Mucosa of descending colon (tissue), 3 donors: ENCODE measurements at regions not wholly inside any gene's neighbourhood (a gene's known extent, or its start where the extent isn't known, plus 50 kb on each side); places are given as distances from the start of the nearest gene placed in this dataset.
A peak's percentile ranks its signal among the peaks of the same experiment; 100 is the strongest.

Experiments used
- ATAC-seq: fragments of 200-7000 bp; cut with Tn5 transposase; one replicate; pipeline ENCODE4 v1.9.1; 2020; ENCODE audit warnings: mild to moderate bottlenecking, moderate library complexity
- DNase-seq, 3 donors: peaks; one replicate each; pipeline ENCODE4 v3.0.0-alpha.2; 2020
- H3K36me3 ChIP-seq: fragments of 200-600 bp; one replicate; pipeline ENCODE4 v1.8.0; 2021; ENCODE audit warnings: low read depth, mild to moderate bottlenecking
- H3K4me1 ChIP-seq: fragments of 200-600 bp; one replicate; pipeline ENCODE4 v1.8.0; 2021; ENCODE audit warnings: low read depth, mild to moderate bottlenecking
- H3K4me3 ChIP-seq: fragments of 200-600 bp; one replicate; pipeline ENCODE4 v1.8.0; 2021; ENCODE audit warnings: mild to moderate bottlenecking
- H3K9me3 ChIP-seq: fragments of 200-600 bp; one replicate; pipeline ENCODE4 v1.8.0; 2021; ENCODE audit warnings: mild to moderate bottlenecking
- intact Hi-C, 2 donors: fragments of 100-400 bp; cut with DNase I in 1 of 2; cut with micrococcal nuclease in 1 of 2; formaldehyde crosslinking; loops; one replicate each; pipeline versions ENCODE4 v1.11.0 to v1.11.1; 2022; cut with DNase I, micrococcal nuclease
- TF ChIP-seq, protein P1 (sequence below): fragments of 200-600 bp; IDR thresholded peaks from one replicate; pipeline ENCODE4 v1.8.0; 2022; ENCODE audit warnings: antibody characterized with exemption, mild to moderate bottlenecking
- donor health status: DM: no; HTN: no; CAD: no; lungs with moderate emphysema.
- donor health status: DM: no; HTN: no; CAD: no.
- donor health status: DM: no; HTN: yes; CAD: no.

DNA sequence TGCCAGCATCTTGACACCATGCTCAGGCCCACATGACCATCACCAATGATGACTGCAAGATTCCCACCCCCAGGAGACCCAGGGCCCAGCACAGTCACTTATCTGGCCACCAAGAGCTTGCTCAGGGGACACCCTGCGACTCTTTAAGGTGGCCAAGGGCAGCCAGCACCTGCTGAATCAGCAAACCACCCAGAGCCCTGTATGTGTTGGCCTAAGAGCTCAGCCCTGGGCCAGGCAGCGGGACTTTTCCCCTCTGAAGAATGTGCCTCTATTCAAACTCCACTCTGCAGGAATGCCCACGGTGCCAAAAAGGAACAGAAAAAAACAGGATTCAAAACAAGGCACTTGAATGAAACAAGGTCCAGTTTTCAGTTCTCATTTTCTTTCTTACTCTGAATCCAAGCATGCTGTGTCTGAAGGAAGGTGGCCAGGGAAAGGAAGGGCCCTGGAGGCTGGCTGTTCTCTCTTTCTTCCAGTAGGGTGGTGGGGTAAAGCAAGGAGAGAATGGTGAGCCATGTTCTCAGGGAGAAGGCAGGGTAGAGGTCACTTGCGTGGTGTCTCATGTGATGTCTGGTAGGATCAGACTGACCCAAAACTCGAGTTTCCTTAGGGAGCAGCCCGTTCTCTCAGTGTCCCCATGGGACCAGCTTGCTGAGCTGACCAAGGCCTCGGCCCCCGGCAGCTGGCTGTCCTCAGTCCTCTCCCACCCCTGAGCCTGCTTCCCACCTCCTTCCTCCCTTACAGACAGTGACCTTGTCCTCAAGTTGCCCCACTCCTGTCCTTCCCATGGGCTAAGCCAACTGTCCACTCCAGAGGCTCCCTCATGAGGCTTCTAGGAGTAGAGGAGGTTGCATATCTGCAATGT lies 150.0 kb downstream of the RNF152 start:
- TF ChIP-seq, protein P1, sequence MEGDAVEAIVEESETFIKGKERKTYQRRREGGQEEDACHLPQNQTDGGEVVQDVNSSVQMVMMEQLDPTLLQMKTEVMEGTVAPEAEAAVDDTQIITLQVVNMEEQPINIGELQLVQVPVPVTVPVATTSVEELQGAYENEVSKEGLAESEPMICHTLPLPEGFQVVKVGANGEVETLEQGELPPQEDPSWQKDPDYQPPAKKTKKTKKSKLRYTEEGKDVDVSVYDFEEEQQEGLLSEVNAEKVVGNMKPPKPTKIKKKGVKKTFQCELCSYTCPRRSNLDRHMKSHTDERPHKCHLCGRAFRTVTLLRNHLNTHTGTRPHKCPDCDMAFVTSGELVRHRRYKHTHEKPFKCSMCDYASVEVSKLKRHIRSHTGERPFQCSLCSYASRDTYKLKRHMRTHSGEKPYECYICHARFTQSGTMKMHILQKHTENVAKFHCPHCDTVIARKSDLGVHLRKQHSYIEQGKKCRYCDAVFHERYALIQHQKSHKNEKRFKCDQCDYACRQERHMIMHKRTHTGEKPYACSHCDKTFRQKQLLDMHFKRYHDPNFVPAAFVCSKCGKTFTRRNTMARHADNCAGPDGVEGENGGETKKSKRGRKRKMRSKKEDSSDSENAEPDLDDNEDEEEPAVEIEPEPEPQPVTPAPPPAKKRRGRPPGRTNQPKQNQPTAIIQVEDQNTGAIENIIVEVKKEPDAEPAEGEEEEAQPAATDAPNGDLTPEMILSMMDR = no peak
- no peak for DNase-seq
- ATAC-seq = peak; percentile 11
- H3K4me3 ChIP-seq = no peak overlapping the region
- no peaks in the 10 kb centered on the region for H3K9me3 ChIP-seq
- H3K4me1 ChIP-seq = peaks cover 12% of the 10 kb centered on the region
- H3K36me3 ChIP-seq = no peaks in the 10 kb centered on the region
- intact Hi-C loops = no loop called here

DNA sequence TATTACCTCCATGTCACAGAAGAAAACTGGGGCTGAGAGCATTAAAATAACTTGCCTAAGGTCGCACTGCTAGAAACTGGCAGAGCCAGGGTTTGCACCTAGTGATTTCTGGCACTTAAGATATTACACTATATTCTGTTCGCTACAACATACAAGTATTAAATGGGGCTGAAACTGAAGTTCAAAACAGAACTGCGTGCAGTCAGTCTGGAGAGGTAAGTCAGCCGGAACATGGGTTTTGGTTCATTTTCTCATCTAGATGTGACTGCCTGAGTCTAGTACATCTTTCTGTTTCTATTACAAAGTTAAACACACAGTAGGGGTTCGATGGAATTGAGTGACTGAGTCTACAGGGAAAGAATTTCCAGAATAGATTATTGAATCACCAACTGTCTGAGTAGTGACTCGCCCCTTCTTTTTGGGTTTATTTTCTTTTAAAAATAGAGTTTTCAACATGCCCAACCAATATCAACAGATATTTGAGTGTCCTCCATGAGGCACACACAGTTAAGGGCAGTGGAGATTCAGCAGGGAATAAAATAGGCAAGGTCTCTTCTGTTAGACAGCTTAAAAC lies 150.8 kb downstream of the RNF152 start:
- no peak overlapping the region for H3K4me3 ChIP-seq
- DNase-seq (no peak), ATAC-seq (no peak)
- intact Hi-C loops = no loop called here
- H3K36me3 ChIP-seq = no peaks in the 10 kb centered on the region
- peaks cover 15% of the 10 kb centered on the region for H3K4me1 ChIP-seq
- H3K9me3 ChIP-seq = no peaks in the 10 kb centered on the region
- TF ChIP-seq, protein P1 = no peak

DNA sequence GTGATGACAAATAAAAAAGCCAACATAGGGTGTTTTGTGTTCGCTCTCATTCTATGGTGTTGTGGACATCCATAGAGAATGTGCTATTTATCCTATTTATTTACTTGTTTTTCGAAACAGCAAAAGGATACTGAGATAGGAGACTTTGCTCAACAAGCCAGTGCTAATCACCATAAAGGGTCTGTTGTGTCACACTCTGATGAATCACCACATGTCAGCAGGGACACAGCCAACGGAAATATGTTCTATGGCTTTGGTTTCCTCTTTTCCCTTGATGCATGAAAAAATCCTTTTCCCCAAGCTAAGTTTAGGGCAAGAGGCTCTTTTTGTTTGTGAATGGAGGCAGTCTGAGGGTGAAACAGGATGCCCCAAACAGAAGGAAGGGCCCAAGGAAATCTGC lies 154.3 kb downstream of the RNF152 start:
- TF ChIP-seq, protein P1 = no peak
- peaks cover 29% of the 10 kb centered on the region for H3K4me1 ChIP-seq
- H3K9me3 ChIP-seq = no peaks in the 10 kb centered on the region
- intact Hi-C loops = loop anchor here in 1 of 2 donors (10.0 kb wide), 1 partner anchor 156 kb away; the partner anchor contains the start of gene RNF152
- DNase-seq (no peak), ATAC-seq (peak; percentile 26)
- H3K4me3 ChIP-seq = no peak overlapping the region
- no peaks in the 10 kb centered on the region for H3K36me3 ChIP-seq

DNA sequence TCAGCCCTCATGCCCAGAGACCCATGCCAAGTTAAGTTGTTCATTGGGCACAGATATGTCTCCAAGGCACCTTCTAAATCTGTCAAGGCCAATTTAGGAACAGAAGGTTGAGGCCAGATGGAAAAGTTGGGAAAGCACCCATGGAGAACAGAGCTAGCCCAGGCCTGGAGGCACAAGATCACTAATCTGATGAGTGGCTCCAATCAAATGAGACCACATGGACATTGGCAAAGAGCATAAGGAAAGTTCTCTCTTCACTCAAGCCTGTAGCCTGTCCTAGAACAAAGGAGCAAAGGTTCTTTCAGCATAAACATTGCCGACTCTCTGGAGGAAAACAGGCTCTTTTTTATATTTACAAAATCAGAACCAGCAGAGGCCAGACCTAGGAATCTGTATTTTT lies 154.8 kb downstream of the RNF152 start:
- H3K9me3 ChIP-seq = no peaks in the 10 kb centered on the region
- TF ChIP-seq, protein P1 = no peak
- peaks cover 29% of the 10 kb centered on the region for H3K4me1 ChIP-seq
- ATAC-seq = no peak
- H3K4me3 ChIP-seq = no peak overlapping the region
- H3K36me3 ChIP-seq = no peaks in the 10 kb centered on the region
- intact Hi-C loops = loop anchor here in 1 of 2 donors (10.0 kb wide), 1 partner anchor 157 kb away; the partner anchor contains the start of gene RNF152
- no peak for DNase-seq

DNA sequence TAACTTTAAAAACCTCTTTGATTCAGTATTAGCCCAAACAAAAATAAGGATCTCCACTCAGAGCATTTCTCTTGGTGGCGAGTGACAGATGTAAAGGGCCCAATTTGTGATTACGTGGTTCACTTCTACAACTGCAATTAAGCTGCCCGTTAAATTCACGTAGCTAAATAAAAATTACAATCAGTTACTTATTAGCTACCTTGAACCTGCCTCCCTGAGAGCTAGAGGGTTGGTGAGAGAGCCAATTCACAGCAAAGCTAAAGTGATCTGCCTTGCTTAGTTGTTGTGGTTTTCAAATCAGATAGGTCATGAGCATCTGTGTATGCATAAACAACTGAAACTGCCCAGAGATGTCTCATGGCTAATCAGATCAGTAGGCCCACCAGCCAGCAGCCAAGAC lies 156.7 kb downstream of the RNF152 start:
- TF ChIP-seq, protein P1 = no peak
- intact Hi-C loops = loop anchor here in 1 of 2 donors (10.0 kb wide), 1 partner anchor 159 kb away; the partner anchor contains the start of gene RNF152
- ATAC-seq (peak; percentile 72), DNase-seq (no peak)
- Histone ChIP-seq H3K4me3 (no peak overlapping the region), H3K4me1 (peaks cover 29% of the 10 kb centered on the region), H3K9me3 (no peaks in the 10 kb centered on the region), H3K36me3 (no peaks in the 10 kb centered on the region)
